ENCODE measurements at regions not wholly inside any gene's neighbourhood (a gene's known extent, or its start where the extent isn't known, plus 50 kb on each side); places are given as distances from the start of the nearest gene placed in this dataset.
"Not testable (repeated sequence)": the region's sequence is repeated elsewhere in the genome, so short reads cannot be mapped to it uniquely, and the experiment has no call there.

- no peak for DNase-seq (ENCODE audit: low spot score)
These were observed 76.4 kb downstream of the PHAX start for GRCh38 chr5:126677121-126677520.

GRCh38 chr5:126680191-126680817, 79.6 kb downstream of the PHAX start:
- peak; percentile 7 for DNase-seq (ENCODE audit: low spot score)

- DNase-seq (ENCODE audit: low spot score) = not testable (repeated sequence)
These were observed 80.6 kb downstream of the PHAX start for GRCh38 chr5:126681314-126681713.

GRCh38 chr5:126681970-126682369, 81.2 kb downstream of the PHAX start:
- DNase-seq (ENCODE audit: low spot score) = no peak

GRCh38 chr5:126682856-126683255, 82.1 kb downstream of the PHAX start:
- no peak for DNase-seq (ENCODE audit: low spot score)

GRCh38 chr5:126683912-126684311, 83.2 kb downstream of the PHAX start:
- DNase-seq (ENCODE audit: low spot score) = no peak

- not testable (repeated sequence) for DNase-seq (ENCODE audit: low spot score)
These were observed 84.1 kb downstream of the PHAX start for GRCh38 chr5:126684656-126685442.

GRCh38 chr5:126686451-126687126, 85.8 kb downstream of the PHAX start:
- no peak for DNase-seq (ENCODE audit: low spot score)

GRCh38 chr5:126692971-126693370, 84.0 kb upstream of the LMNB1 start:
- no peak for DNase-seq (ENCODE audit: low spot score)

- no peak for DNase-seq (ENCODE audit: low spot score)
These were observed 83.1 kb upstream of the LMNB1 start for GRCh38 chr5:126693806-126694205.

- peak; percentile 52 for DNase-seq (ENCODE audit: low spot score)
These were observed 82.5 kb upstream of the LMNB1 start for GRCh38 chr5:126694403-126694802.

GRCh38 chr5:126695091-126695490, 81.8 kb upstream of the LMNB1 start:
- no peak for DNase-seq (ENCODE audit: low spot score)

GRCh38 chr5:126707080-126707479, 69.9 kb upstream of the LMNB1 start:
- DNase-seq (ENCODE audit: low spot score) = no peak

- no peak for DNase-seq (ENCODE audit: low spot score)
These were observed 61.2 kb upstream of the LMNB1 start for GRCh38 chr5:126715765-126716164.

- DNase-seq (ENCODE audit: low spot score) = no peak
These were observed 60.1 kb upstream of the LMNB1 start for GRCh38 chr5:126716861-126717260.

- DNase-seq (ENCODE audit: low spot score) = no peak
These were observed 58.6 kb upstream of the LMNB1 start for GRCh38 chr5:126718236-126718868.

GRCh38 chr5:126720369-126720768, 56.6 kb upstream of the LMNB1 start:
- no peak for DNase-seq (ENCODE audit: low spot score)

- no peak for DNase-seq (ENCODE audit: low spot score)
These were observed 53.3 kb upstream of the LMNB1 start for GRCh38 chr5:126723643-126724042.
